Activated naive CD8-positive, alpha-beta T cell treated with anti-CD3 and anti-CD28 coated beads for 36 hours (primary cell): ENCODE measurements at regions not wholly inside any gene's neighbourhood (a gene's known extent, or its start where the extent isn't known, plus 50 kb on each side); places are given as distances from the start of the nearest gene placed in this dataset.
"Not testable (repeated sequence)": the region's sequence is repeated elsewhere in the genome, so short reads cannot be mapped to it uniquely, and the experiment has no call there.

Source experiments
- DNase-seq: peaks from one replicate; pipeline ENCODE4 v3.0.0; 2021
- H3K27ac Mint-ChIP-seq: one replicate; pipeline ENCODE4 v1.8.0; 2022; ENCODE audit warnings: mild to moderate bottlenecking, moderate library complexity, mixed read lengths
- H3K27me3 Mint-ChIP-seq: one replicate; pipeline ENCODE4 v1.8.0; 2022; ENCODE audit warnings: mild to moderate bottlenecking, mixed read lengths
- H3K36me3 Mint-ChIP-seq: one replicate; pipeline ENCODE4 v1.8.0; 2021; ENCODE audit warnings: mild to moderate bottlenecking, mixed read lengths
- H3K4me1 Mint-ChIP-seq: one replicate; pipeline ENCODE4 v1.8.0; 2021; ENCODE audit warnings: mixed read lengths
- H3K4me3 Mint-ChIP-seq: one replicate; pipeline ENCODE4 v1.8.0; 2022; ENCODE audit warnings: mild to moderate bottlenecking, moderate library complexity, mixed read lengths
- H3K9me3 Mint-ChIP-seq: one replicate; pipeline ENCODE4 v1.8.0; 2022; ENCODE audit warnings: mixed read lengths

GRCh38 chr3:15851735-15852134 lies 54.0 kb upstream of the ANKRD28 start:
- Mint-ChIP-seq H3K9me3 (peaks cover 10% of the 10 kb centered on the region), H3K4me3 (no peak overlapping the region), H3K36me3 (peaks cover 44% of the 10 kb centered on the region), H3K27ac (no peak overlapping the region), H3K4me1 (peaks cover 20% of the 10 kb centered on the region), H3K27me3 (no peaks in the 10 kb centered on the region)
- no peak for DNase-seq

DNA sequence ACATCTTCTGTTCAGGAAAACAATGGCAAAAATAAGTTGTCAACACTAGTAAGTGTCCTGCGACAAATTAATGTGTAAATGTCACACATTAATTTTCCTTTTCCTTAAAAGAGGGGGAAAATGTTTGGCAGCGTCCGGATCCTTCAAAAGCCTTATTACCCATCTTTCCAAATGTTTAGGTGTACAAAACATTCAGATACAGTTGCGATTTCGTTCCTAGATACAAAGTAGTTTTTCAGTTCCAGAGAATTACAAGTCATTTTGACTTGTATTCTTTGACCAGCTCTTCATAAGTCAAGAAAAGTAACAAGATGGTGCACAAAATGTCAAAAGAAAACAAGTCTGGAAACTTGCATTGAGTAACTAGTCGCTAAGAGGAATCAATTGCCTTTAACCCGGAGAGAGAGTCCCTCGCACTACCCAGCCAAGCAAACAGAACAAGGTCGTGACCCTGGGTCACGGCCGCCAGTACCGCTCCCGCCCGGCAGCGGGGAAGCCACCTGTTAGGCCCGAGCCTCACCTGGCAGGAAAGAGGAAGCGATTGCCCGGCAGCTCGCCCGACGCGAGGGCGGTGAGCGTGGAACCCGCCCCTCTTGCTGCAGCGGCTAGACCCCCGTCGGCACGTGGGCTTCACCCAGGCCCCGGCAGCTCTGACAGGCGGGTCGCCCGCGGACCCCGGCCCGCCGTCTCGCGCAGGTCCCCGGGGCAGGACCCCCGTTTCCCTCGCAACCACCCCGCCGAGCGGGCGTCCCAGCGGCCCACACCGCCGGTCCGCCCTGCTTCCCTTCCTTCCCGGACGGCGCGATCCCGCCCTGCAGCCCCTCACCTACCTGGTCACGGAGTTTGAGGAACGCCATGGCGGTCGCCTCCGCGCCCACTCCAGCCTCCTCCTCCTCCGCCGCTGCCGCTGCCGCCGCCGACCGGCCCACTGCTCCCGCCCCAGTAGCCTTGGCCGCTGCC lies 61.0 kb upstream of the ANKRD28 start:
- peak; percentile 71 for DNase-seq
- Mint-ChIP-seq H3K9me3 (peaks cover 5% of the 10 kb centered on the region), H3K27ac (peak overlapping the region; percentile 72), H3K36me3 (peaks cover 24% of the 10 kb centered on the region), H3K27me3 (no peaks in the 10 kb centered on the region), H3K4me3 (peak overlapping the region; percentile 91), H3K4me1 (peaks cover 38% of the 10 kb centered on the region)

DNA sequence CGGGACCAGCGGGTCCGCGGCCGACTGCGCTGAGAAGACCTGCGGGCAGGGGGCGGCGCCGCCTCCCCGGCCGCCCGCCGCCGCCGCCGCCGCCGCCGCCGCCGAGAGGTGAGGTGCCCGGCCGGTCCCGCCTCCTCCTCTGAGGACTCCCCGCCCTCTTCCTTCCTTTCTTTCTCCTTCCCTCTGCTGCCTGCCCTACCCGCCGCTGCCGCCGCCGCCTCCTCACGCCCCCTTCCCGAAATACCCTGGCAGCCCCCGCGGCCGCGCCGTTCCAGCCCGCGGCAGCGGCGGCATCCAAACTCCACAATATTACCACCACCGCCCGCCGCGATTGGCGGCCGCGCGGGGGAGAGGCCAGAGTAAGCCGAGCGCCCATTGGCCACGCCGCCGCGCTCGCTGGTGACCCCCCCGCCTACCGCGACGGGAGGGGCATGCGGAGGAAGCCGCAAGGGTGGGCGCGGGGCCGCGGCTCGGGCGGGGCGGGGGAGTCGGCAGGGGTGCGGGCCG lies 61.8 kb upstream of the ANKRD28 start:
- Mint-ChIP-seq H3K36me3 (peaks cover 16% of the 10 kb centered on the region), H3K27me3 (no peaks in the 10 kb centered on the region), H3K4me3 (peak overlapping the region; percentile 98), H3K27ac (peak overlapping the region; percentile 98), H3K4me1 (peaks cover 35% of the 10 kb centered on the region), H3K9me3 (peaks cover under 1% of the 10 kb centered on the region)
- DNase-seq: peak; percentile 85

GRCh38 chr3:15860014-15860934 lies 62.5 kb upstream of the ANKRD28 start:
- Mint-ChIP-seq H3K9me3 (peaks cover 5% of the 10 kb centered on the region), H3K27me3 (no peaks in the 10 kb centered on the region), H3K4me3 (peak overlapping the region; percentile 83), H3K4me1 (peaks cover 34% of the 10 kb centered on the region), H3K36me3 (peaks cover 16% of the 10 kb centered on the region), H3K27ac (peak overlapping the region; percentile 85)
- peak; percentile 18 for DNase-seq

- H3K9me3 Mint-ChIP-seq: peaks cover 5% of the 10 kb centered on the region
- peak overlapping the region; percentile 83 for H3K4me3 Mint-ChIP-seq
- peak overlapping the region; percentile 85 for H3K27ac Mint-ChIP-seq
- no peaks in the 10 kb centered on the region for H3K27me3 Mint-ChIP-seq
- peaks cover 30% of the 10 kb centered on the region for H3K4me1 Mint-ChIP-seq
- no peak for DNase-seq
- H3K36me3 Mint-ChIP-seq: peaks cover 16% of the 10 kb centered on the region
Measured at GRCh38 chr3:15861163-15861562, 63.4 kb upstream of the ANKRD28 start.

GRCh38 chr3:15872807-15873206 lies 75.0 kb upstream of the ANKRD28 start:
- peaks cover 2% of the 10 kb centered on the region for H3K36me3 Mint-ChIP-seq
- DNase-seq: no peak
- no peak overlapping the region for H3K4me3 Mint-ChIP-seq
- no peak overlapping the region for H3K27ac Mint-ChIP-seq
- no peaks in the 10 kb centered on the region for H3K27me3 Mint-ChIP-seq
- H3K4me1 Mint-ChIP-seq: no peaks in the 10 kb centered on the region
- H3K9me3 Mint-ChIP-seq: no peaks in the 10 kb centered on the region

DNA sequence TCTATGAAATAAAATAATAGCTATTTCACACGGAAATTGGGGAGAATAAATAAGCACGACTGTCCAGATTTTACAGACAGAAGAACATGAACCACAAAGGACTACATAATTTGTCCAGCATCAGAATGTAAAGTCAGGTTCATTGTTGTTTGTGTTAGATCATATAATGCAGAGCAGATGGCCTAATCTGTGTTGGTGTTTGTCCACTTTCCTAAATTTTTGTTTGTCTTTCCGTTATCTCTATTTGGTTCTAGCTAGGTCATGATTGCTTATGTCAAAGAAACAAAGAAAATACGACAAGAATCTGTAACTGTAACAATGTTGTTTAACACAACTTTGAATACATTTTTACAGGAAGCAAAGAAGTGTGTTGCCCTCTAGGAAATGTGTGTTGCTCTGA lies 75.6 kb upstream of the ANKRD28 start:
- Mint-ChIP-seq H3K27me3 (no peaks in the 10 kb centered on the region), H3K9me3 (peaks cover 3% of the 10 kb centered on the region), H3K27ac (no peak overlapping the region), H3K36me3 (peaks cover 6% of the 10 kb centered on the region), H3K4me1 (no peaks in the 10 kb centered on the region), H3K4me3 (no peak overlapping the region)
- no peak for DNase-seq

GRCh38 chr3:15875016-15875689 lies 77.4 kb upstream of the ANKRD28 start:
- DNase-seq: no peak
- H3K36me3 Mint-ChIP-seq: peaks cover 9% of the 10 kb centered on the region
- no peaks in the 10 kb centered on the region for H3K4me1 Mint-ChIP-seq
- H3K4me3 Mint-ChIP-seq: no peak overlapping the region
- H3K27me3 Mint-ChIP-seq: no peaks in the 10 kb centered on the region
- no peak overlapping the region for H3K27ac Mint-ChIP-seq
- H3K9me3 Mint-ChIP-seq: peaks cover 3% of the 10 kb centered on the region

- H3K27me3 Mint-ChIP-seq: peaks cover 2% of the 10 kb centered on the region
- no peak for DNase-seq
- no peak overlapping the region for H3K4me3 Mint-ChIP-seq
- H3K36me3 Mint-ChIP-seq: peaks cover 9% of the 10 kb centered on the region
- peaks cover 3% of the 10 kb centered on the region for H3K9me3 Mint-ChIP-seq
- no peak overlapping the region for H3K27ac Mint-ChIP-seq
- no peaks in the 10 kb centered on the region for H3K4me1 Mint-ChIP-seq
Measured at GRCh38 chr3:15876669-15877068, 78.9 kb upstream of the ANKRD28 start.

- Mint-ChIP-seq H3K36me3 (peaks cover 9% of the 10 kb centered on the region), H3K4me1 (no peaks in the 10 kb centered on the region), H3K27ac (no peak overlapping the region), H3K27me3 (peaks cover 3% of the 10 kb centered on the region), H3K4me3 (no peak overlapping the region), H3K9me3 (peaks cover 3% of the 10 kb centered on the region)
- no peak for DNase-seq
Measured at GRCh38 chr3:15877813-15878212, 80.0 kb upstream of the ANKRD28 start.

- not testable (repeated sequence) for H3K27me3 Mint-ChIP-seq, H3K4me1 Mint-ChIP-seq, H3K36me3 Mint-ChIP-seq, H3K27ac Mint-ChIP-seq, H3K4me3 Mint-ChIP-seq, DNase-seq, H3K9me3 Mint-ChIP-seq
Measured at GRCh38 chr3:15879787-15880186, 82.0 kb upstream of the ANKRD28 start.

- H3K27ac Mint-ChIP-seq: no peak overlapping the region
- peaks cover 3% of the 10 kb centered on the region for H3K27me3 Mint-ChIP-seq
- H3K36me3 Mint-ChIP-seq: peaks cover 7% of the 10 kb centered on the region
- H3K9me3 Mint-ChIP-seq: peaks cover 6% of the 10 kb centered on the region
- no peaks in the 10 kb centered on the region for H3K4me1 Mint-ChIP-seq
- no peak overlapping the region for H3K4me3 Mint-ChIP-seq
- no peak for DNase-seq
Measured at GRCh38 chr3:15882577-15882976, 84.8 kb upstream of the ANKRD28 start.

- Mint-ChIP-seq H3K27ac (no peak overlapping the region), H3K4me3 (no peak overlapping the region), H3K36me3 (peaks cover under 1% of the 10 kb centered on the region), H3K9me3 (peaks cover 3% of the 10 kb centered on the region), H3K27me3 (peaks cover 3% of the 10 kb centered on the region), H3K4me1 (no peaks in the 10 kb centered on the region)
- DNase-seq: no peak
Measured at GRCh38 chr3:15884132-15884531, 86.4 kb upstream of the ANKRD28 start.

DNA sequence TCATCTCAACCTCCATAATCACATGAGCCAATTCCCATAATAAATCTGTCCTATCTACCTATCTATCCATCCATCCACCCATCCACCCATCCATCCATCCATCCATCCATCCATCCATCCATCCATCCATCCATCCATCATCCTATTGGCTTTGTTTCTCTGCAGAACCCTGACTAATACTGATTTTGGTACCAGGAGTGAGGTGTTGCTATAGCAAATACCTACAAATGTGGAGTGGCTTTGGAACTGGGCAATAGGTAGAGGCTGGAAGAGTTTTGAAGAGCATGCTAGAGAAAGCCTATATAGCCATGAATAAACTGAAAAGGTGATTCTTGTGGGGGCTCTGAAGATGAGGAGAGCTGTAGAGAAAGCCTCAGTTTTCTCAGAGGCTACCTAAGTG lies 88.7 kb upstream of the ANKRD28 start:
- Mint-ChIP-seq H3K4me1 (no peaks in the 10 kb centered on the region), H3K27me3 (peaks cover 2% of the 10 kb centered on the region), H3K4me3 (no peak overlapping the region), H3K9me3 (peaks cover 3% of the 10 kb centered on the region), H3K36me3 (no peaks in the 10 kb centered on the region), H3K27ac (no peak overlapping the region)
- DNase-seq: no peak
